ENCODE measurements at regions not wholly inside any gene's neighbourhood (a gene's known extent, or its start where the extent isn't known, plus 50 kb on each side); places are given as distances from the start of the nearest gene placed in this dataset.
A peak's percentile ranks its signal among the peaks of the same experiment; 100 is the strongest.

- intact Hi-C loops (cut with DNase I): no loop called here
- ATAC-seq (no peak), DNase-seq (ENCODE audit: missing footprints) (no peak)
Observed at GRCh38 chr20:60490217-60491050, 532.2 kb downstream of the CDH26 start.

- DNase-seq (ENCODE audit: missing footprints) (no peak), ATAC-seq (peak; percentile 68)
- intact Hi-C loops (cut with DNase I): no loop called here
Observed at GRCh38 chr20:60491051-60491581, 532.9 kb downstream of the CDH26 start.

- no peak for ATAC-seq
- DNase-seq (ENCODE audit: missing footprints): no peak
- intact Hi-C loops (cut with DNase I): no loop called here
Observed at GRCh38 chr20:60494476-60494875, 536.3 kb downstream of the CDH26 start.

- no peak for DNase-seq (ENCODE audit: missing footprints)
- intact Hi-C loops (cut with DNase I): no loop called here
- no peak for ATAC-seq
Observed at GRCh38 chr20:60497298-60498035, 539.2 kb downstream of the CDH26 start.

- intact Hi-C loops (cut with DNase I): no loop called here
- DNase-seq (ENCODE audit: missing footprints) (no peak), ATAC-seq (no peak)
Observed at GRCh38 chr20:60500038-60500701, 541.9 kb downstream of the CDH26 start.

- ATAC-seq: no peak
- intact Hi-C loops (cut with DNase I): no loop called here
- no peak for DNase-seq (ENCODE audit: missing footprints)
Observed at GRCh38 chr20:60501048-60501447, 542.8 kb downstream of the CDH26 start.

- intact Hi-C loops (cut with DNase I): no loop called here
- DNase-seq (ENCODE audit: missing footprints) (no peak), ATAC-seq (no peak)
Observed at GRCh38 chr20:60502881-60503280, 544.7 kb downstream of the CDH26 start.

- no peak for ATAC-seq
- intact Hi-C loops (cut with DNase I): no loop called here
Observed at GRCh38 chr20:60505423-60505822, 547.2 kb downstream of the CDH26 start.

GRCh38 chr20:60506061-60506460 lies 547.8 kb downstream of the CDH26 start:
- no peak for DNase-seq (ENCODE audit: missing footprints)
- no peak for ATAC-seq
- intact Hi-C loops (cut with DNase I): no loop called here

More at GRCh38 chr20:60505423-60505822, 547.2 kb downstream of the CDH26 start:
- no peak for DNase-seq (ENCODE audit: missing footprints)

GRCh38 chr20:60507087-60507694 lies 549.0 kb downstream of the CDH26 start:
- intact Hi-C loops (cut with DNase I): no loop called here
- DNase-seq (ENCODE audit: missing footprints) (no peak), ATAC-seq (no peak)

- intact Hi-C loops (cut with DNase I): no loop called here
- ATAC-seq (no peak), DNase-seq (ENCODE audit: missing footprints) (no peak)
Observed at GRCh38 chr20:60509407-60509806, 551.2 kb downstream of the CDH26 start.

- no peak for ATAC-seq
- DNase-seq (ENCODE audit: missing footprints): no peak
- intact Hi-C loops (cut with DNase I): no loop called here
Observed at GRCh38 chr20:60510356-60510755, 552.1 kb downstream of the CDH26 start.

GRCh38 chr20:60512443-60512842 lies 554.2 kb downstream of the CDH26 start:
- intact Hi-C loops (cut with DNase I): no loop called here
- no peak for DNase-seq (ENCODE audit: missing footprints)
- no peak for ATAC-seq

- ATAC-seq (no peak), DNase-seq (ENCODE audit: missing footprints) (no peak)
- intact Hi-C loops (cut with DNase I): no loop called here
Observed at GRCh38 chr20:60513141-60513540, 554.9 kb downstream of the CDH26 start.

- intact Hi-C loops (cut with DNase I): no loop called here
Observed at GRCh38 chr20:60516442-60516841, 558.2 kb downstream of the CDH26 start.

GRCh38 chr20:60518022-60518421 lies 559.8 kb downstream of the CDH26 start:
- intact Hi-C loops (cut with DNase I): no loop called here
- DNase-seq (ENCODE audit: missing footprints) (no peak), ATAC-seq (no peak)

More at GRCh38 chr20:60516442-60516841, 558.2 kb downstream of the CDH26 start:
- no peak for DNase-seq (ENCODE audit: missing footprints)
- no peak for ATAC-seq

- ATAC-seq: no peak
- DNase-seq (ENCODE audit: missing footprints): no peak
- intact Hi-C loops (cut with DNase I): no loop called here
Observed at GRCh38 chr20:60525397-60525796, 567.2 kb downstream of the CDH26 start.

GRCh38 chr20:60527656-60528055 lies 569.4 kb downstream of the CDH26 start:
- intact Hi-C loops (cut with DNase I): no loop called here
- ATAC-seq: no peak
- DNase-seq (ENCODE audit: missing footprints): no peak

GRCh38 chr20:60528141-60528540 lies 569.9 kb downstream of the CDH26 start:
- intact Hi-C loops (cut with DNase I): no loop called here
- peak; percentile 52 for ATAC-seq
- DNase-seq (ENCODE audit: missing footprints): no peak

Measured in Right ventricle myocardium inferior (tissue), 1 donor.